ENCODE measurements at regions not wholly inside any gene's neighbourhood (a gene's known extent, or its start where the extent isn't known, plus 50 kb on each side); places are given as distances from the start of the nearest gene placed in this dataset.

DNA sequence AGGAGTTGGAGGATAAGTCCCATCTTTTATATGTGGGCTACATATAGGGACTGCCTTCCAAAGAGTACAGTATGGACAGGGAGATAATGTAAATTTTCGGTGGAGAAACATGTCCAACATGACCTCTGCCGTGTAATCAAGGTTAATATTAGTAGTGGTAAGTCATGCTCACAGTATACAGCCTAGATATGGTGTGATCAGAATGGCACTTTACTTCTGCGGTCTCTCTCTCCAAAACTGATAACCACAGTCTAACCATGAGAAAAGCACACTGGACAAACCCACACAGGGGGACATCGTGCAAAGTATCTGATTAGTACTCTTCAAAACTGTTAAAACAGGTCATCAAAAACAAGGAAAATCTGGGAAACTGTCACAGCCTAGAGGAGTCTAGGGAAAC lies 66.6 kb upstream of the PLCL2 start:
- ATAC-seq (no peak), FAIRE-seq (no peak), DNase-seq (ENCODE audit: low read depth, low spot score) (no peak)
- H3K36me3 ChIP-seq (ENCODE audit: control insufficient read depth in 2 of 2, insufficient read depth in 2 of 2, low read length in 1 of 2) = no peaks in the 10 kb centered on the region
- BruUV-seq (replicated peaks) = no TSS peak
- ChIA-PET POLR2A (no interaction called here), SMC1A (ENCODE audit: uncharacterized antibody, unreplicated experiment) (no interaction called here), CTCF (no interaction called here), RAD21 (ENCODE audit: unreplicated experiment) (no interaction called here)
- TF ChIP-seq NR2C1 (IDR thresholded peaks at IDR 0.05) = no peak
- no peak for TF ChIP-seq ZNF274 (IDR thresholded peaks at IDR 0.05; ENCODE audit: insufficient read depth, insufficient read length)
- no peak for TF ChIP-seq SUZ12 (IDR thresholded peaks at IDR 0.05; ENCODE audit: unreplicated experiment)
- TF ChIP-seq NRF1 (conservative IDR thresholded peaks at IDR 0.05; ENCODE audit: low read depth, low read length) = no peak
- no peak for TF ChIP-seq DPF2 (IDR thresholded peaks at IDR 0.05)
- TF ChIP-seq, protein P1, sequence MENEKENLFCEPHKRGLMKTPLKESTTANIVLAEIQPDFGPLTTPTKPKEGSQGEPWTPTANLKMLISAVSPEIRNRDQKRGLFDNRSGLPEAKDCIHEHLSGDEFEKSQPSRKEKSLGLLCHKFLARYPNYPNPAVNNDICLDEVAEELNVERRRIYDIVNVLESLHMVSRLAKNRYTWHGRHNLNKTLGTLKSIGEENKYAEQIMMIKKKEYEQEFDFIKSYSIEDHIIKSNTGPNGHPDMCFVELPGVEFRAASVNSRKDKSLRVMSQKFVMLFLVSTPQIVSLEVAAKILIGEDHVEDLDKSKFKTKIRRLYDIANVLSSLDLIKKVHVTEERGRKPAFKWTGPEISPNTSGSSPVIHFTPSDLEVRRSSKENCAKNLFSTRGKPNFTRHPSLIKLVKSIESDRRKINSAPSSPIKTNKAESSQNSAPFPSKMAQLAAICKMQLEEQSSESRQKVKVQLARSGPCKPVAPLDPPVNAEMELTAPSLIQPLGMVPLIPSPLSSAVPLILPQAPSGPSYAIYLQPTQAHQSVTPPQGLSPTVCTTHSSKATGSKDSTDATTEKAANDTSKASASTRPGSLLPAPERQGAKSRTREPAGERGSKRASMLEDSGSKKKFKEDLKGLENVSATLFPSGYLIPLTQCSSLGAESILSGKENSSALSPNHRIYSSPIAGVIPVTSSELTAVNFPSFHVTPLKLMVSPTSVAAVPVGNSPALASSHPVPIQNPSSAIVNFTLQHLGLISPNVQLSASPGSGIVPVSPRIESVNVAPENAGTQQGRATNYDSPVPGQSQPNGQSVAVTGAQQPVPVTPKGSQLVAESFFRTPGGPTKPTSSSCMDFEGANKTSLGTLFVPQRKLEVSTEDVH (IDR thresholded peaks at IDR 0.05; ENCODE audit: low read depth, partially characterized antibody) = no peak
- TF ChIP-seq ETV6 (conservative IDR thresholded peaks at IDR 0.05 in 1 of 2, IDR thresholded peaks at IDR 0.05 in 1 of 2; ENCODE audit: borderline replicate concordance in 1 of 2, low read depth in 1 of 2) = no peak
- TF ChIP-seq, protein P2, sequence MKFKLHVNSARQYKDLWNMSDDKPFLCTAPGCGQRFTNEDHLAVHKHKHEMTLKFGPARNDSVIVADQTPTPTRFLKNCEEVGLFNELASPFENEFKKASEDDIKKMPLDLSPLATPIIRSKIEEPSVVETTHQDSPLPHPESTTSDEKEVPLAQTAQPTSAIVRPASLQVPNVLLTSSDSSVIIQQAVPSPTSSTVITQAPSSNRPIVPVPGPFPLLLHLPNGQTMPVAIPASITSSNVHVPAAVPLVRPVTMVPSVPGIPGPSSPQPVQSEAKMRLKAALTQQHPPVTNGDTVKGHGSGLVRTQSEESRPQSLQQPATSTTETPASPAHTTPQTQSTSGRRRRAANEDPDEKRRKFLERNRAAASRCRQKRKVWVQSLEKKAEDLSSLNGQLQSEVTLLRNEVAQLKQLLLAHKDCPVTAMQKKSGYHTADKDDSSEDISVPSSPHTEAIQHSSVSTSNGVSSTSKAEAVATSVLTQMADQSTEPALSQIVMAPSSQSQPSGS (IDR thresholded peaks at IDR 0.05; ENCODE audit: low read length) = no peak
- TF ChIP-seq GABPA (IDR thresholded peaks at IDR 0.05; ENCODE audit: low read depth) = no peak
- TF ChIP-seq RFX5 (IDR thresholded peaks at IDR 0.05; ENCODE audit: low read depth, low read length) = no peak
- no peak for TF ChIP-seq CHD2 (IDR thresholded peaks at IDR 0.05; ENCODE audit: borderline replicate concordance, low read depth, low read length)
- TF ChIP-seq SRF (IDR thresholded peaks at IDR 0.05; ENCODE audit: low read depth in 2 of 2, low read length in 2 of 2) = no peak
- TF ChIP-seq, protein P3, sequence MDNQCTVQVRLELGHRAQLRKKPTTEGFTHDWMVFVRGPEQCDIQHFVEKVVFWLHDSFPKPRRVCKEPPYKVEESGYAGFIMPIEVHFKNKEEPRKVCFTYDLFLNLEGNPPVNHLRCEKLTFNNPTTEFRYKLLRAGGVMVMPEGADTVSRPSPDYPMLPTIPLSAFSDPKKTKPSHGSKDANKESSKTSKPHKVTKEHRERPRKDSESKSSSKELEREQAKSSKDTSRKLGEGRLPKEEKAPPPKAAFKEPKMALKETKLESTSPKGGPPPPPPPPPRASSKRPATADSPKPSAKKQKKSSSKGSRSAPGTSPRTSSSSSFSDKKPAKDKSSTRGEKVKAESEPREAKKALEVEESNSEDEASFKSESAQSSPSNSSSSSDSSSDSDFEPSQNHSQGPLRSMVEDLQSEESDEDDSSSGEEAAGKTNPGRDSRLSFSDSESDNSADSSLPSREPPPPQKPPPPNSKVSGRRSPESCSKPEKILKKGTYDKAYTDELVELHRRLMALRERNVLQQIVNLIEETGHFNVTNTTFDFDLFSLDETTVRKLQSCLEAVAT (IDR thresholded peaks at IDR 0.05) = no peak
- no peak for TF ChIP-seq RBBP5 (conservative IDR thresholded peaks at IDR 0.05)
- H3K9me3 ChIP-seq (replicated peaks; ENCODE audit: control insufficient read depth, insufficient read depth, low read length) = no peaks in the 10 kb centered on the region; the same call in 2 of the 3 replicates
- H3K4me2 ChIP-seq (ENCODE audit: control insufficient read depth, insufficient read depth) = no peak overlapping the region
- H4K20me1 ChIP-seq (ENCODE audit: control insufficient read depth, insufficient read depth) = no peaks in the 10 kb centered on the region
- no peaks in the 10 kb centered on the region for H3K79me2 ChIP-seq (ENCODE audit: control insufficient read depth, insufficient read depth, low read length)
- WGBS (ENCODE audit: insufficient coverage, insufficient replicate concordance, low lambda C conversion rate, missing lambda C conversion rate) = 49% methylated on average over 4 of the region's 4 CpGs
- no peak overlapping the region for H3K4me3 ChIP-seq
- no peak overlapping the region for H3K9ac ChIP-seq (ENCODE audit: control insufficient read depth, insufficient read depth, low read length)
- H3K27ac ChIP-seq (ENCODE audit: control insufficient read depth, insufficient read depth) = no peak overlapping the region
- H3K4me1 ChIP-seq (ENCODE audit: control insufficient read depth, insufficient read depth, low read length) = peaks cover 11% of the 10 kb centered on the region
- H2AFZ ChIP-seq (ENCODE audit: control insufficient read depth, low read depth, low read length) = no peak overlapping the region
- in situ Hi-C loops (cut with MboI) (no loop called here), intact Hi-C loops (cut with micrococcal nuclease; ENCODE audit: unreplicated experiment) (no loop called here)
- H3K27me3 ChIP-seq (replicated peaks in 1 of 2; ENCODE audit: control insufficient read depth in 2 of 2, insufficient read depth in 2 of 2, low read length in 1 of 2) = no peaks in the 10 kb centered on the region
